ENCODE measurements at regions not wholly inside any gene's neighbourhood (a gene's known extent, or its start where the extent isn't known, plus 50 kb on each side); places are given as distances from the start of the nearest gene placed in this dataset.

GRCh38 chr12:113565368-113565767, 93.7 kb upstream of the LHX5 start:
- Histone ChIP-seq H3K9me3 (no peaks in the 10 kb centered on the region), H3K4me1 (no peaks in the 10 kb centered on the region), H3K36me3 (ENCODE audit: control insufficient read depth, insufficient read depth, low read length) (no peaks in the 10 kb centered on the region), H3K27me3 (replicated peaks; ENCODE audit: control insufficient read depth, insufficient read depth, low read length) (no peaks in the 10 kb centered on the region; the same call in 1 of the 2 replicates), H3K4me3 (ENCODE audit: low read depth, low read length) (no peak overlapping the region)
- Mint-ChIP-seq H3K27ac (ENCODE audit: unreplicated experiment) (no peak overlapping the region), H3K4me3 (ENCODE audit: unreplicated experiment) (no peak overlapping the region), H3K4me1 (ENCODE audit: low read depth, unreplicated experiment) (no peaks in the 10 kb centered on the region), H3K9me3 (ENCODE audit: unreplicated experiment) (no peaks in the 10 kb centered on the region), H3K27me3 (ENCODE audit: insufficient read depth, unreplicated experiment) (peaks cover 9% of the 10 kb centered on the region), H3K36me3 (ENCODE audit: insufficient read depth, unreplicated experiment) (no peaks in the 10 kb centered on the region)
- intact Hi-C loops (cut with micrococcal nuclease; ENCODE audit: unreplicated experiment) = no loop called here
- CTCF ChIA-PET = no interaction called here
- POLR2A ChIA-PET = no interaction called here
- no peak for TF ChIP-seq CTCF (IDR thresholded peaks at IDR 0.05; ENCODE audit: insufficient read depth in 1 of 2, low read depth in 1 of 2, low read length in 1 of 2, severe bottlenecking in 1 of 2, unreplicated experiment in 1 of 2)
- no TSS peak for BruUV-seq (replicated peaks)
- no peak for DNase-seq

- Histone ChIP-seq H3K27me3 (replicated peaks; ENCODE audit: control insufficient read depth, insufficient read depth, low read length) (no peaks in the 10 kb centered on the region; the same call in 1 of the 2 replicates), H3K4me1 (no peaks in the 10 kb centered on the region), H3K4me3 (ENCODE audit: low read depth, low read length) (no peak overlapping the region), H3K9me3 (no peaks in the 10 kb centered on the region), H3K36me3 (ENCODE audit: control insufficient read depth, insufficient read depth, low read length) (no peaks in the 10 kb centered on the region)
- DNase-seq = no peak
- BruUV-seq (replicated peaks) = no TSS peak
- ChIA-PET POLR2A (no interaction called here), CTCF (no interaction called here)
- Mint-ChIP-seq H3K4me3 (ENCODE audit: unreplicated experiment) (no peak overlapping the region), H3K4me1 (ENCODE audit: low read depth, unreplicated experiment) (no peaks in the 10 kb centered on the region), H3K9me3 (ENCODE audit: unreplicated experiment) (no peaks in the 10 kb centered on the region), H3K36me3 (ENCODE audit: insufficient read depth, unreplicated experiment) (no peaks in the 10 kb centered on the region), H3K27me3 (ENCODE audit: insufficient read depth, unreplicated experiment) (peaks cover 6% of the 10 kb centered on the region), H3K27ac (ENCODE audit: unreplicated experiment) (no peak overlapping the region)
- intact Hi-C loops (cut with micrococcal nuclease; ENCODE audit: unreplicated experiment) = no loop called here
- TF ChIP-seq CTCF (IDR thresholded peaks at IDR 0.05; ENCODE audit: insufficient read depth in 1 of 2, low read depth in 1 of 2, low read length in 1 of 2, severe bottlenecking in 1 of 2, unreplicated experiment in 1 of 2) = no peak
Observed at GRCh38 chr12:113561068-113561780, 89.6 kb upstream of the LHX5 start.

- intact Hi-C loops (cut with micrococcal nuclease; ENCODE audit: unreplicated experiment) = no loop called here
- H3K9me3 ChIP-seq = no peaks in the 10 kb centered on the region
- H3K4me3 Mint-ChIP-seq (ENCODE audit: unreplicated experiment) = no peak overlapping the region
- no peaks in the 10 kb centered on the region for H3K9me3 Mint-ChIP-seq (ENCODE audit: unreplicated experiment)
- H3K4me3 ChIP-seq (ENCODE audit: low read depth, low read length) = no peak overlapping the region
- BruUV-seq (replicated peaks) = no TSS peak
- peaks cover 3% of the 10 kb centered on the region for H3K27me3 Mint-ChIP-seq (ENCODE audit: insufficient read depth, unreplicated experiment)
- H3K27ac Mint-ChIP-seq (ENCODE audit: unreplicated experiment) = no peak overlapping the region
- no peak for DNase-seq
- no peak for TF ChIP-seq CTCF (IDR thresholded peaks at IDR 0.05; ENCODE audit: insufficient read depth in 1 of 2, low read depth in 1 of 2, low read length in 1 of 2, severe bottlenecking in 1 of 2, unreplicated experiment in 1 of 2)
- no peaks in the 10 kb centered on the region for H3K36me3 Mint-ChIP-seq (ENCODE audit: insufficient read depth, unreplicated experiment)
- H3K36me3 ChIP-seq (ENCODE audit: control insufficient read depth, insufficient read depth, low read length) = no peaks in the 10 kb centered on the region
- no peaks in the 10 kb centered on the region for H3K4me1 ChIP-seq
- CTCF ChIA-PET = no interaction called here
- no peaks in the 10 kb centered on the region; the same call in 1 of the 2 replicates for H3K27me3 ChIP-seq (replicated peaks; ENCODE audit: control insufficient read depth, insufficient read depth, low read length)
- H3K4me1 Mint-ChIP-seq (ENCODE audit: low read depth, unreplicated experiment) = no peaks in the 10 kb centered on the region
- POLR2A ChIA-PET = no interaction called here
Observed at GRCh38 chr12:113559466-113559865, 87.8 kb upstream of the LHX5 start.

Data from Caco-2 (cell line).